ENCODE measurements at regions not wholly inside any gene's neighbourhood (a gene's known extent, or its start where the extent isn't known, plus 50 kb on each side); places are given as distances from the start of the nearest gene placed in this dataset.
"Not testable (repeated sequence)": the region's sequence is repeated elsewhere in the genome, so short reads cannot be mapped to it uniquely, and the experiment has no call there.

DNA sequence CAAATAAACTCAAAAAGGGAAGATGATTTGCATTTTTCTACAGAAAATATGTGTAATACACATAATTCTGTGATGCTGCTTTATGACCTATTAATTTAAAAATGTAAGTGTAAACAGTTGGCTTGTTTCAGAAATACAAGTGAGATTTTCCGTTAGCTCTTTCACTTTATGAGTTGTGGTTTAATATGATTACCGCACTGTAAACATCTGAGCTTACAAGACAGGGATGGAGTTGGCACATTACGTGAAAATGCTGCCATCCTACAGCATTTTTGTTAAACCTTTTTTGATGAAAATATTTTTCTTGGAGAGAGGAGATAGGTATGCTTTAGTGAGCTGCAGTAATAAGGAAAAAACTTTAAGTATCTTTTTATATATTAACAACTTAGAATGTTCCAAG, 426.8 kb upstream of the ADAMTS5 start:
- no peak for DNase-seq

DNA sequence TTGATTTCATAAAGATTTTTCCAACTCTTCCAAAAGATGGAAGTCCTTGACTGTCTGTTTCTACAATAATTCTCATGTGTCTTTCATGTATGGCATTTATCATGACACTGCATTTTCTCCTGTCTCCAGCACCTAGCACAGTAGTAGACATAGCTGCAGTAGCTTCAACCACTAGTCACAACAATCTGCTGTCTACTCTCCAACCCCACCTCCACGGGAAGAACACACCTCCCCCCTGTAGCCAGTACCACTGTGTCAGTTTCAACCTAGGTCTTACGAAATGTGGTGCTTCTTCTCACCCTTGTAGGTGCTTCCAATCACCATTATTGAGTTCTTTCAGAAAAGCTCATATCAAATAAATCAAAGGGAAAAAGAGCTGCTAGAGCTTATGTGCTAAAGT, 425.1 kb upstream of the ADAMTS5 start:
- DNase-seq = no peak

DNA sequence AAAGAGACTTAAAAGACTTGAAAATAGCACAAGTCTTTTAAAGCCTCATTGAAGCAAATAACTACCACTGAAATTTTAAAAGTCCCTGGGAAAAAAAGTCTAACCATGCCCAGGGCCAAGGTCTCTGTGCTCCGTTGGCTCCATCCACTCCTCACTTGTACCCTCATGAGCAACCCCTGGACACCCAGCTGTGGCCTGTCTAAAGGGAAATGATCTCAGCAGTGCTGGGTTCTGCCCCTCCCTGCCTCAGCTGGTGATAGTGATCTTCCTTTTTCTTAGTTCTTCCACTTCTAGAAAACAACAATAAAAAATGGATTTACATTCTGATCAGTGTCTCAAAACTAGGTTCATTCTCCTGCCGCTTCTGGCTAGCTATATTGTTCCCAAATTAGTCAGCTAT, 423.5 kb upstream of the ADAMTS5 start:
- DNase-seq = no peak

DNA sequence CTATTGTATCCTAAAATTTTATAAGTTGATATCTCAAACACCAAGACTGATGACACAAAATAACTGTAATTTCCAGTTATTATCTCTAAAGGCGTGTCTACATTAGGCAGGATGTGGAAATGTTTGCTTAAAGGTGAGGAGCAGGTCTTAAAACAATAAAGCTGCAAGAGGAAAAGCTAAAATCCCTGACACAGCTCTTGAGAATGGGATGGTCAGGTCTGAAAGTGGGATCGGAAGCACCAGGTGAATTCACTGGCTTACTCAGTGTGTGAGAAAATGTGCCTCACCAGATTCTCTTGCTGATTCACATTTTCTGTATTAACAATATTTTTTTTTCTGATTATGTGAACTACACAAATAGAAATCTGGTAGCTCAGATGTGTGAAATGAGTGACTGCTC, 421.9 kb upstream of the ADAMTS5 start:
- no peak for DNase-seq

DNA sequence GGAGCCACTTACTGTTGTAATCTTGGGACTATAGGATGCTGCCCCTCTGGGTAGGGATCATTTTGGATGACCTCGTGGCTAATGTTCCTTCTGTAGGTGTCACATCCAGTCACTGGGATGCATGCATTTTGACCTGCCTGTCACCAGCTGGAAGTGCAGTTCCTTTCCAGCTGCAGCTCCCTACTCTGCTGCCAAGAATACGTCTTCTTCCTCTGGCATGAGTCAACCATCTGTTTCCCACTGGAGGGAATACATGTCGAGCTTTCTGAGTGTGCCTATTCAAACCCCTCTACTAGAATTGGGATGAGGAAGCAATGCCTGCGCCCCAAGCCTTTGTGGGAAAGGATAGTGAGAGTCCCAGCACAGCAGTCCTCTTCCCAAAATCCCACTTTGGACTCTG, 415.5 kb upstream of the ADAMTS5 start:
- DNase-seq = no peak

DNA sequence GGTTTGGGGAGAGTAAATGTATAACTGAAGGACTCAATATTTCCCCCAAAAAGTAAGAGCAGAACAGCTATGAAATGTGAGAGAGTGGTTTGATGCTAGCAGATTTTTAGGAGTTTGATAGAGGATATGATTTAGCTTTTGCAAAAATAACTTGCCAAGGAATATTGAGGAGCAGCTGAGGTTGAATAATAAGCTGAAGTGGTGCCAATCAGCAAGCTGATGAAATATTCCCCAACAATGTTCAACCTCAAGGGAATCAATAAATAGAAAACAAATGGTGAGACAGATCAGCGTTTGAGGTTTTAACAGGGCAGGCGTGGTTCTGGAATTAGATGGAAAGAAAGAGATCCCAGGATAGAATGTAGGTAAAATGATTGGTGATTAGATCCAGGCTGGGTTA, 413.4 kb upstream of the ADAMTS5 start:
- no peak for DNase-seq

DNA sequence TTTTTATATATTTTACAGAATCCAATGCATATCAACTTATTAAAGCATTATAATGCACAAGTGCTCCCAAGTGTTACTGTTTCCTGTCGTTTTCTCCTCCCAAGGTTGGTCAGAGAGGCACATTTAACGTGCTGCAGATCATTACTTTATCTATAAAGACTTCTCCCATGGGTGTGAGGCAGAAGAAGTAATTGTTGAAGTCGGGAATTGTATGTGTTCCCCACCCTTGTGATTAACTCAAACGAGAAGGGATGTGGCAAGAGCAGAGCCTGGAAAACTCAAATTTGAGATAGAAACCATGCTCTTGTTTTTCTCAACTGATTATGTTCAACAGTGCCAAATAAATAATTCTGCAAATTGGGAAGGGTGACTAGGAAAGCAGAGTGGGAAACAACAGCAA, 412.5 kb upstream of the ADAMTS5 start:
- no peak for DNase-seq

DNA sequence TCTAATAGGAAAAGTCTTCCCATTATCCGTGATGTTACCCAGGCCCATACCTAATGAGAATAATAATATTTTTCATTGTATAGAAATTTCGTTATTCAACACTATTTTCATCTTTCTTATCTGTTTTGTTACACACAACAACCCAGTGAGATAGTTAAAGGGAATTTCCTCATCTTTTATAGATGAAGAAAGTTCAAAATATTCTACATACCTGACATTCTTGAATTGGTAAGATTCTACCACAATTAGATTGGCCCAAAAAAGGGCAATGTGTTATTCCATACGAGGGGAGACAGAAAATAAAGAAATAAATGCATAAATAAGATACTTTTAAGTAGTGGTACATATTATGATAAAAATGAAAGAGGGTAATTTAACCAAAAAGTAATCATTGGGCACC, 405.5 kb upstream of the ADAMTS5 start:
- no peak for DNase-seq

DNA sequence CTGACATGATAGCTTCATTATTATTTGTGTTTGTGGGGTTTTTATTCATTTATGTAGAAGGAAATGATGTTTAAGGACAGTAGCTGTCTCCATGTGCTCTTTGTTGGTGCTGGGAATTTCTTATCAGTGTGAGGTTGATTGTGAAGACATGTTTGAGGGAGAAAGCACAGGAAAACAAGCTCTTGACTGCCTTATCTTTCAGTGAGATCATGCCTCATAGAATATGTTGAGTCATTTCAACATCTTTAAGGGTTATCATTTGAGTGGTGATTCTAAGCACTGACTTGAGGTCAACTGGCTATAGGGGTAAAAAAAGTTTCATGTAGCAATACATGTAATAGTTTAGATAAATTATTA, 405.1 kb upstream of the ADAMTS5 start:
- no peak for DNase-seq

DNA sequence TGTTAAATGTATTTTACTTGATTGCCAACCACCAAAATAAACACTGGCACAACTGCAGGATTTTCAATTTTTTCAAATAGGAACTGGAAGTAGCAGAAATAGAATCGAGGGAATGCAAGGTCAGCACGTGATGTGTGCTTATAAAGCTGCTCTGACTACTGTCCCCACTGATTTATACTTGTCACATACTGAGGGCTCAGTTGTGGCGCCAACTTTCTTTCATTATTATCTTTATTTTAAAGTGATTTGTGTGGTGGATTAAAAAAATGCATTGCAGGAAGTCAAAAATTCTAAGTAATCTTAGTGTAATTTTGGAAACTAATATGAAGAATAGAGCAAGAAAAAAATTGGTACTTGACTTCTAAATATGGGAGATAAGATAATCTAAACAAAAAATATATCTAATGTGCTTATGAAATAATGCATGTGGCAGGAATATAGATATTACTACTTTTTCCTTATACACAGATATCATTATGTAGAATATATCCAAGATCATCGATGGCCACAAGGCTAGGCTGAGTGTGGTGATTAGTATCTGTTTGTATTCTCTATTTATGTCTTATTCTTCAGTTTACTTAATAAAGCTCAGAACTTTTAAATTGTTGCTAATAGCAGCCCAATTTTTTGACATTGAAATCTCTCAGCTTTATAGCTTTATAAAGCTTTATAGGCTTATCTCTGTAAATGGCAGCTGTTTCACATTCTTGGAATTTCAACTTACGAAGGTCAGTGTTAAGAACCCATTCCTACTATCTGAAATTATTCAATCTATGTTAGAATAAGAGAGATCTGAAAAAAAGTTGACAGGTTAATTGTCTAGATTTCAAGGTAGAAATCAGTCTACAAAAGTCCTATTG, 404.5 kb upstream of the ADAMTS5 start:
- no peak for DNase-seq

DNA sequence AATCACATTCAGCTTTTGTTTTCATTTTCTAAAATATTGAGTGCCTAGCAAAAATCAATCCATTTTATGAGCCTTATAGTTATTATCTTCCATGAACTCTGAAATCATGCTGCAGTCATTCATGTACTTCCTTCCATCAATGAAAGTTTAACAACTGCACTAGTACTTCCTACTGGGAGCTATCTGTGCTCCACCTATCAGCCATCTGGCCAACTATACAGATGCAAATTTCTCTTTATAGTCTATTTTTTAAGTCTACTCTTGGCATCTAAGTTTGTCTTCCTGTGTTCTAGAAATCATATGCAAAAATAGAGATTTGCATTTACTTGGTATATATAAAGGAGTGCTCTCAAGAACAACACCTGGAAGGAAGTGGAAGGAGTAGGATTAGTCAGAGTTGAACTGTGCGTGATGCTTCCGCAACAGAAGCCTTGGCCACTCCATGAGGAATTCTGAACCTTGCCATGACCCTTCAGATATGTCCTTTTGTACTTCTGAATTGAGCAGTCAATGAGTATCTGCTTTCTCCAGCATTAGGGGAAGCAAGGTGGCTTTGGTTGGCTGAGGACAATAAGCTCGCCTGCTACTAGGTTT, 403.2 kb upstream of the ADAMTS5 start:
- no peak for DNase-seq

DNA sequence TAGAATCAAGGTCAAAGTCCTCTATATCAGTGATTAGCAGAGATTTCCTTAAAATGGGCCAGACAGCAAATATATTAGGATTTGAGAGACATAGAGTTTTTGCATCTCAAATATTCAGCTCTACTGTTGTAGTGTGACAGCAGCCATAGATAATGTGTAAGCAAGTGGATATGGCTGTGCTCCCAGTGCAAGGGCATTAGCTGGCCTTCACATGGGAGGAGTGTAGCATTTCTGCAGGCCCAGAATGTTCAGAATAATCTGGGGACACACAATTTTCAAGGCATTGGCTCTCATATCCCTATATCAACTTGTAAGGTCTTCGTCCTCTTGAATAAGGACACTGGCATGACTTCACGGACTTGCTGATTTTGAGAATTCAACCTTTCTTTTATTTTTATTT, 402.3 kb upstream of the ADAMTS5 start:
- DNase-seq = no peak

DNA sequence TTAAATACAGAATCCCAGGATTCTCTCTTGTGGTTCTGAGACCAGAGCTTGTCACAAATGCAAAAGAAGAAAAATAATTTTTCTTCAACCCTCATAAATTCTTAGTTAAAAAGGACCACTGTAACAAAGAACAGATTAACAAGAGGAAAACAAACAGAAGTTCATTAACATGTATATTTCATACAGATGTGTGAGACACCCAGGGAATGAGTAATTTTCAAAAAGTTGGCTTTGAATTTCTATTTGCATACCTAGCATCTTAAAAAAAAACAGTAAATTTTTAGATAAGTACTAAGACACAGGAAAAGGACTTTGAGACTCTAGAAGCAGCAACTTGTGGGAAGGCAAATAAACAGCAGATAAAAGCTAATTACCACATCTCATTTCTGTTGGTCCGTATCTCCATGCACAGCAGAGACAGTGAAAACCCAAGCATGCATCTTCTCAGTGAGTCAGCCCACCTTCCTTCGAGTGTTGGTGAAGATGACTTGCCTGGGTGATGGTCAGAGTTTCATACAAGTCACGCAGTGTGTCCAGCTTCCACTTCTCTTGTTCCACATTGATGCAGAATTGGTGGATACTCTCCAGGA, 399.9 kb upstream of the ADAMTS5 start:
- no peak for DNase-seq

DNA sequence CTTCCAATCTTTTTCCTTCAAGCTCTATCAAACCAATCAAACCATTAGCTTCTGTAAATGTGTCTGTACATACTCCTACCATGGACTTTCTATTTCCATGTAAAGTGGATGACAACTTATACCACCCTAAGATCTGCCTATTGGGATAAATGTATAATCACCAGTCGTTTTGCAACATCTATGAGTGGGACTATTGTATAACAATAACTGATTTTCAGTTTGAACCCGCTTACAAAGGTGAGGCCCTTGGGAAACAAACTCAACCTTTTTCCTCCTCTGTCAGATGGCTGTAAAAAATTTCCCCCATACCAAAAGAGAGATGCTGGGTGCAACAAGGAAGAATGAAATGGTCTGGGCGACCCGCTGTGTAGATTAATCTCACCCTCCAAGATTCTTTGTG, 399.1 kb upstream of the ADAMTS5 start:
- DNase-seq = no peak

DNA sequence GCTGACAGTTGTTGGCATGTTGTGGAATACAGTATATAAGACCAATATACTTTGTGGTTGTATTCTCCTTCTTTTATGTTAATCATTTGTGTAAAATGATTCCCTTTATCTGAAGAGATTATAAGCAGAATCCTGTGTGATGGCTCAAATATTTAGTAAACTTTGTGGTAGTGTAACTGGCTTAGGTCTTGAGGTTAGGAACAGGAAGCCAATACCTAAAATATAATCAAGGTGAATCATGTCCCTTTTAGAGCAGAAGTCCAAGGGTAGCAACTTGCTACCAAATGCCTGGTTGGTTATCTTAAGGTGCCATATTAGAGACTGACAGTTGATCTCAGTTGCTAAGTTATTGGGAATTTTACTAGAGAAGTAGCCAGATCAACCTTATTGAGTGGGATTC, 398.5 kb upstream of the ADAMTS5 start:
- DNase-seq = no peak

DNA sequence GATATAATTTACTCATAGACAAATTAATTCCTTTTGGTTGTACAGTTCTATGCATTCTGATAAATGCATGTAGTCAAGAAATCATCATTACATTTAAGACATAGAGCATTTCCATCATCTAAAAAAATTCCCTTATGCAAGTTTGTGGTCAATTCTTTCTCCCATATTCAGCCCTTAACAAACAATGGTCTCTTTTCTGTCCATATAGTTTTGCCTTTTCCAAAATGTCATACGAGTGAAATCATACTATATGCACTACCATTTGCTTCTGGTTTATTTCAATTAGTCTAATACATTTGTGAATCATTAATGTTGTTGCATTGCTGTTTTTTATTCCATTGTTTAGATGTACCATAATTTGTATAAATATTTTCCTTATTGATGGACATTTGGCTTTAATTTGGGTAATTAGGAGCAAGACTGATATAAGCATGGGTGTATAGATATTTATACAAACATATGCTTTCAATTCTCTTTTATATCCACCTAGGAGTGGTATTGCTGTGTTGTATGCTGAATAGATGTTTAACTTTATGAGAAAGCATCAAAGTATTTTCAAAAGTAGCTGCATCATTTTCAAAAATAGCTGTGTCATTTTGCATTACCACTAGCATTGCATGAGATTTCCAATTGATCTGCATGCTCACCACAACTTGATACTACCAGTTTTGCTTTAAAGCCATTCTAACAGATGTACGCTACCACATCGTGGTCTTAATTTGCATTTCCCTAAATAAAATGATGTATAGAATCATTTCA, 397.0 kb upstream of the ADAMTS5 start:
- no peak for DNase-seq

DNA sequence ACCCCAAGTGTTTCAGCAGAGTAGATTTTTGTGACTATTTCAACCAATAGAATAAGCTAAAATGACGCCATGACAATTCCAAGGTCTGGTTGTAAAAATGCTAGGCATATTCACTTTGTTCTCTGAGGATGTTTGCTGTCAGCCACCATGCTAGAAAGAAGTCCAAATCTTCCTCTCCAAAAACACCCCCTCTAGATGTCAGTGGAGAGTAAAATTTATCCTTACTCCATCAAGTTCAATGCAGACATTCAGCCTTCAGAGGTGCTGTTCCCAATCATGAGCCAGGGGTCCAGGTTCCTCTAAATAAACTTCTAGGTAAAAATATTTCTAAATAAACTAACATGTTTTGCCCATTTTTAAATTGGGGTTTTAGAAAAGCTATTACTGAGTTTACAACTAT, 395.4 kb upstream of the ADAMTS5 start:
- DNase-seq = no peak

DNA sequence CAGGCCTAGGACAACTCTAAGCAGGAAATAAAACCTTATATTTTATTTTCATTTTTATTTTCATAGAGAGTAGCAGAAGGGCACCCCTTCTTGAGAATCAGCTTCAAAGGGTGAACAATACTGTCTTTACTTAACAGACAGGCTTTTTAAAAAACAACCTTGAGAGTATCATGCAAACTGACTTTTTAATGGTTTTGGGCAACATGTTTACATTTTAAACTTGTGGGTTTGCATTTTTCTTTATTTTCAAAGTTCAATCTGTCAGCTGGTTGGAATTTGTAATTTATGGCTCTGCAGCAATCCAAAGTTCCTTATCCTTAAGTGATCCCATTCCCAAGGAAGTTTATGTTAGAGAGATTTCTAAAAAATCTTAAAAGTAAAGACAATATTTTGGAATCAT, 392.3 kb upstream of the ADAMTS5 start:
- no peak for DNase-seq

DNA sequence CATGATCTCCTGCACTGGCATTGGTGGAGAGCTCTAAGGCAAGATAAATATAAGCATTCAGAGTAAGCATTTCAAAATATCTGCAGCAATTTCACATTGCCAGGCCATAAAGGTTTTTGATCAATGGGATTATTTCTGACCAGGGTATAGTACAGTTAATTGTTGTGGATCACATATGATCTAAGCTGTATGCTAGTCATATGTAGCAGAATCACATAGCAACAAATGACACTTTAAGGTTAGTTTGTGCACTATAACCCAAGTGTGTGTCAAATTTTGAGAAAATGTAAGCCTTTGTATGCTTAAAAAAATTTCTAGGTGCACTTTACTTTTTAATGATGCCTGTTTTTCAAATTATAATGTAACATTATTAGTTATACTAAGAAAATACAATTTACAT, 386.0 kb upstream of the ADAMTS5 start:
- DNase-seq = no peak

DNA sequence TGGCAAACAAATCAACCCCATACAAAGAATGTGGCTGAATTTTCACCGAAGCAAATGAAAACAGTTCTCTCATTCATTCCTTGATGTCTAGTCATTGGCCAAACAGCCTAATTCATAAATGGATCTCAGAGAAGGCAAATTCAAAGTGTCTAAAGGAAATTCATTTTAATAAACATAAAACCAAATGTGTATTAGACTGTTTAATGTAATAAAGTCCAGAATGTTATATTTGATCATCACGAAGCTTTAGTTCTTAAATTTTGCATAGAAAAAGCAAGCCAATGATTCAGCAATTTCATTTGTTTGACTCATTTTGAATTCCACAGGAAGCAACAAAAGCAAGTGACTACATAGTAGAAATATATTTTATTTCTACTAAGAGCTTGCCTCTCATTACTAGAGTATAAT, 379.2 kb upstream of the ADAMTS5 start:
- DNase-seq = no peak

DNA sequence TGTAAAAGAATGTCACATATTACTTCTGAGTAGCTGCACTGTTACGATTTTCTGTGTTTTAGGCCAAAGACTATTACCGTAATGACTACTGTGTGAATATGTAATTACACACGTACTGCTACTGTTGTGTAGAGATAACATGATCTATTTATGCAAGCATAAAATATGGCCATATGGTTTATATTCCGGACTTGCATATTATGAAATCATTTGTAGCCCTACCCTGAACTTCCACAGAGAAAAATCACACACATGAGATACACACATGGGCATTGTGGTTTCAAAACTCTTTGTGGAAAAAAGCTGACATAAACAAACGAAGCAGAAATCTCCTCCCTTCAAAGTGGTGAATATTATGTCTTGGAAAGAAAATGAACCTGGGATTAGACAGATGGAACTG, 373.0 kb upstream of the ADAMTS5 start:
- DNase-seq = no peak

DNA sequence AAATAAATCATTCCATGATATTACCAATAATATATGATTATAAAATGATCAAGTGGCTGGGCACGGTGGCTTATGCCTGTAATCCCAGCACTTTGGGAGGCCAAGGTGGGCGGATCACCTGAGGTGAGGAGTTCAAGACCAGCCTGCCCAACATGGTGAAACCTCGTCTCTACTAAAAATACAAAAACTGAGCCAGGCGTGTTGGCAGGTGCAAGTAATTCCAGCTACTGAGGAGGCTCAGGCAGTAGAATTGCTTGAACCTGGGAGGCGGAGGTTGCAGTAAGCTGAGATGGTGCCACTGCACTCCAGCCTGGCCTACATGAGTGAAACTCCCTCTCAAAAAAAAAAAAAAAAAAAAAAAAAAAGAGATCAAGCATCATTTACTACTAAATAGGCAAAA, 371.1 kb upstream of the ADAMTS5 start:
- DNase-seq = not testable (repeated sequence)

DNA sequence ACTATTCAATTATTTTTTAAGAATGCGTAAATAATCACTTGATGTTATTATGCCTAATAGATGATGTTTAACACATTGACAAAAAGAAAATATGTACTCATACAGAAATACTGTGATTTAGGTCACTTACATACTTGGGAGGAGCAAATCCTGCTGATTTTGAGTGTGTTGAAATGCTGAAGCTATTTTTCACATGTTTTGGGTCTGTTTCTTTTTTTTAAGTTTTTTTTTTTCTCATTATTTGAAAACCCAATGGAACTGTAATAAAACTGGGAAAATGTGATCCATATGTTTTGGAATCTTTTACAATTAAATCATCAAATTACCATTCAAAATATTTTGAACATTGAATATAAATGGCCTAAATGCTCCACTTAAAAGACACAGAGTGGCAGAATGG, 366.2 kb upstream of the ADAMTS5 start:
- DNase-seq = no peak

Measured in inflammatory macrophage (primary cell).